Mononuclear cell (primary cell): ENCODE measurements at regions not wholly inside any gene's neighbourhood (a gene's known extent, or its start where the extent isn't known, plus 50 kb on each side); places are given as distances from the start of the nearest gene placed in this dataset.

Experiments
- H3K27me3 ChIP-seq: 2 replicates; pipeline ENCODE4 v1.6.0; 2011; ENCODE audit warnings: low read length, control low read depth; ENCODE audit not compliant: insufficient read depth
- H3K4me1 ChIP-seq: 2 replicates; pipeline ENCODE4 v1.5.1; 2011; ENCODE audit warnings: mild to moderate bottlenecking, low read length, control low read depth; ENCODE audit not compliant: insufficient read depth
- H3K4me3 ChIP-seq: 2 replicates; pipeline ENCODE4 v1.5.1; 2011; ENCODE audit warnings: mild to moderate bottlenecking, low read length, moderate library complexity
- H3K9me3 ChIP-seq: 2 replicates; pipeline ENCODE4 v1.5.1; 2011; ENCODE audit warnings: low read depth, mild to moderate bottlenecking, control low read depth, low read length

DNA sequence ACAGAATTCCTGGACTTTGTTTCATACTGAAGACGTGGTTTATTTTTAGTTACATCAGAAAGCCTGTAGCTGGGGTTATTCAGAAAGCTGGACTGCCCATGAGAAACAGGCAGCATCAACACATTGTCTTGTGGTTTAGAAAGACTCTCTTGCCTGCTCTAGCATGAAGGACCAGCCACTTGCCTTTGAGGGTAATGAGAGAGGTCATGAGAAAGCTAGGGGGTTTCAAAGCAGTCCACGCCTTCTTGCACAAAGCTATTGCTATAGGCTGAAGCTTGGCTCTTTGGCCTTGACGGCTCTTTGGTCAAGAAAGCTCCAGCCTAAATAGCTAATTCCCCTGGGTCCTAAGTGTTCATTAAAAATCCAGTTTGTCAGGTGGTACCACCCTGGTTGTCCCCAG is 208.1 kb downstream of the PRDM2 start:
- H3K4me1 ChIP-seq: no peaks in the 10 kb centered on the region
- no peaks in the 10 kb centered on the region for H3K9me3 ChIP-seq
- no peak overlapping the region for H3K4me3 ChIP-seq
- H3K27me3 ChIP-seq: no peaks in the 10 kb centered on the region

DNA sequence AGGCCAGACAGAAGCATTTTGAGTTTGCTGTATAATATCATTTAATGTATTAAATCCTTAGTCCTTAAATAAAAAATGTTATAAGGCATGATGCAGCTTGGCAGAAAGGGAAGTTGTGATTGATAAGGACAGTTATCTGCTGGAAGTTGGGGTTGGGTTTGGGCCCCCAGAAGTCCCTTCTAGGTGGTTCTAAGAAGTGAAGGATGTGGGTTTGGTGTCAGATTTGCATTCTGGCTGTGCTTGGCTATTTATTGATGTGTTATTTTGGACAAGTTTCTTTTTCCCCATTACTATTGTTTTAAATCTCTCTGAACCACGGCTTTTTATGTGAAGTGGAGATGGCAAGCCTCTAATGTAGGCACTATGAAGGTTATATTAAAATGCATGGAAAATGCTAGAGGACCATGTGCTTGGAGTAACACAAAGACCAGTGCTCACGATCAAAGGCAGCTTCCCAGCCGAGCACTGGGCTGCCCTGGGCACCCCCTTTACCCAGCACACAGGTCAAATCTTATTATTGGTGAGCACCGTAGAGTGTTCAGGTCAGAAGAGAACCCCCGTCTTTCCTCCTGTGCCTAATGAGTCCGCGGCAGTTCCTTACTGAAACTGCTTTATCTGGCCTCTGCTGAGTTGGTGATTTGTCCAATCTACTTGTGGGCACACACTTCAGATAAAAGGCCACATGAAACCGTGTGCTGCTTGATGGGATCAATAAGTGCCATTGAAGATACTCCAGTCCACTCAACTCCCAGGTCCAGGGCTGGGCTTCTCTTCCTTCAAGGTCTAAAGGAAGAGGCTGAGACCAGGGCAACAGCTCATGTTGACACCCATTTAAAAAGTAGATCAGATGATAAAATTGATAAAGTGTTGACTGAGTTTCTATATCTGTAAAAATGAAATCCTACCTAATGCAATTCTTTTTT is 212.0 kb downstream of the PRDM2 start:
- no peak overlapping the region for H3K4me3 ChIP-seq
- no peaks in the 10 kb centered on the region for H3K27me3 ChIP-seq
- no peaks in the 10 kb centered on the region for H3K9me3 ChIP-seq
- no peaks in the 10 kb centered on the region for H3K4me1 ChIP-seq

DNA sequence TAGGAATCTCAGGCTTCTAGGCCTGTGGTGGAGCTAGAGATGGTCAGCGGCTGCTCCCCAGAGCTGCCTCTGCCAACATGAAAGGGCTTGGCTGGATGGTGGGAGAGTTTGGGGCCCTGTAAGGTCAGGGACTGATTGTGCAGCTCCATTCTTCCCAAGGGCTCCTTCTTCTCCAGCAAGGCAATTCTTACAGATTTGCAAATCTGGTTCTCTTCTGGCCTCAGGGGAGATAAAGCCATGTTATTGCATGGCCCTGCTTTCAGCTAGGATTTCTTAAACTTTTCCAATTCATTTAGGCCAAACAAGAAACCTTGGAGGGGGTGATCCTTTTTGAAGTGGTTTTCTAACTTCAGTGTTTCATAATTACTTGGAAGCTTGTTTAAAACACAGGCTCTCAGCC is 213.4 kb downstream of the PRDM2 start:
- no peaks in the 10 kb centered on the region for H3K27me3 ChIP-seq
- no peaks in the 10 kb centered on the region for H3K9me3 ChIP-seq
- no peak overlapping the region for H3K4me3 ChIP-seq
- H3K4me1 ChIP-seq: no peaks in the 10 kb centered on the region

DNA sequence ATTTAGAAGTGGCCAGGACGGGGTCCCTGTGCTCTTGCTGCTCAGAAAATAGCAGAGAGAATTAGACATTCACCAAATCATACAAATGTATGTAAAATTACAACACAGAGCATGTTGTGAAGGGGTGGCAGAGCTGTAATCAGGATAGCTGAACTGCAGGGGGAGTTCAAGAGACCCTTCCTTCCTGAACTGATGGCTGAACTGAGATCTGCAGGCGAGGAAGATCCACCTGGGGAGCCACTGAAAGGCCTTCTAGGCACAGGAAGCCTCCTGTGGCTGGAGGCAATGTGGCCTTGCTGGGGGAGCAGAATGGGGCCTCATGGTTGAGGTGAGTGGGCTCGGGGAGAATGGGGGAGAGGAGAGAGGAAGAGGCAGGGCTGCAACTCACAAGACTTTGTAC is 216.5 kb downstream of the PRDM2 start:
- Histone ChIP-seq H3K9me3 (no peaks in the 10 kb centered on the region), H3K27me3 (no peaks in the 10 kb centered on the region), H3K4me3 (no peak overlapping the region), H3K4me1 (no peaks in the 10 kb centered on the region)

DNA sequence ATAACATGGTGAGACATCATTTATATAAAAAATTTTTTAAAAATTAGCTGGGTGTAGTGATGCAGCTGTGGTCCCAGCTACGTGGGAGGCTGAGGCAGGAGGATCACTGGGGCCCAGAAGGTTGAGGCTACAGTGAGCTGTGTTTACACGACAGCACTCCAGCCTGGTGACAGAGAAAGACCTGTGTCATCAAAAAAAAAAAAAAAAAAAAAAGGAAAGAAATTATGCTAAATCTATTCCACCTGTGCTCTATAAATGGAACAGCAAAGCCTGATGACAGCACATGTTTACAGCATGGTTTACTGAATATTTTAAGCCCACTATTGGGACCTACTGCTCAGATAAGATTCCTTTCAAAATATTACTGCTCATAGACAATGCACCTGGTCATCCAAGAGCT is 217.6 kb downstream of the PRDM2 start:
- Histone ChIP-seq H3K27me3 (no peaks in the 10 kb centered on the region), H3K9me3 (no peaks in the 10 kb centered on the region), H3K4me3 (no peak overlapping the region), H3K4me1 (no peaks in the 10 kb centered on the region)

DNA sequence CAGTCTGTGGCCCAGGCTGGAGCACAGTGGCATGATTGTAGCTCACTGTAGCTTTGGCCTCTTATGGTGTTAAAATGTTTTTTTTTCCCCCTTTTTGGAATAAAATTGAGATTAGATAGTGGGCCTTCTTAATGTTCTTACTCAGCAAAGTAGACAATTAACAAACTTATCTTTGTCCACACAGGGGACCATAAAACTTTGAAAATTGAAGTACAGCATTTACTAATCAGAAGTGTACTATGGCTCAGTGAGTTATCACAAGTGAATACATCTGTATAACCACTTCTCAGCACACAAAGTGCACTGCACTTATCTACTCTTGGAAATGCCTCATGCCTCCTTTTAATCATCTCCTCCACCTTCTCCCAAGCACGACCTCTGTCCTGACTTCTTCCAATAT is 218.9 kb downstream of the PRDM2 start:
- Histone ChIP-seq H3K4me3 (no peak overlapping the region), H3K4me1 (no peaks in the 10 kb centered on the region), H3K9me3 (no peaks in the 10 kb centered on the region), H3K27me3 (no peaks in the 10 kb centered on the region)

DNA sequence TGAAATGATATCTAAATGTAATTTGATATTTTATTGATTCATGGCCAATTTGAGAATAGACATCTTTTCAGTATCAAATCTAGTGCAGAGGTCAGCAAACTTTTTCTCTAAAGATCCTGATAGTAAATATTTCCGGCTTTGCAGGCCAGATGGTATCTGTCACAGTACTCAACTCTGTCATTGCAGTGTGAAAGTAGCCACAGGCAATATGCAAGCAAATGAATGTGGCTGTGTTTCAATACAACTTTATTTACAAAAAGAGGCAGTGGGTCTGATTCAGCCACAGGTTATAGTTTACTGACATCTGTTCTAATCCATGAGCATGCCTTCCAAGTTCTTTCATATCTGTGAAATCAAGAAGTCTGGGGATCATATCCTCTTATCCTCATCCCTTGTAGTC is 221.2 kb downstream of the PRDM2 start:
- Histone ChIP-seq H3K4me3 (no peak overlapping the region), H3K4me1 (no peaks in the 10 kb centered on the region), H3K27me3 (no peaks in the 10 kb centered on the region), H3K9me3 (no peaks in the 10 kb centered on the region)

DNA sequence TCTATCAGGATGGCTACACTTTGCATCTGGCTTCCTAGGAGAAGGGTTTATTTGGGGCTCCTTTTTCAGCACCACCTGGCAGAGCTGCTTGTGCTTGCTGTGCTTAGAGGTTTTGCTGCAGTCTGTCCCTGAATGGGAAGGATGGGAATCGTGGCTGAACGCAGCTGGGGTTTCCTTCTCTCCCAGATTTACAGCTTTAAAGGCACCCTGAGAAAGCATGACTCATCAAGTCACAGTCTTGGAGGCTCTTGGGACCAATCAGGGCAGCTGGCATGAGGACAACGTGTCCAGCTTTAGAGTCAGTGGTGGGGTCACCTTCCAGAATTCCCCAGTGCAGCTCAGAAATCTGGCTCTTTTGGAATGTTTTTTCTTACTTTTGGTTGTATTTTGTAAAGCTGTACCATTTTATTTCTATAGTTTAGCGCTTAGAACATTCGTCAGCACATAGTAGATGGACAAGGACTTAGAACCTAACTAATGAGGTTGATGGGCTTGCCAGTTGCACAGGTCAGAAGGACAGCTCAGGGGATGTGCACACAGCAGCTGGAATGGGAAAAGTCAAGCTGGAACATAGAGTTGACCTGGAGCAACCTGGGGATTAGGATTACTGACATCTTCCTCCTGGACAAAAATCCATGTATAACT is 222.6 kb downstream of the PRDM2 start:
- Histone ChIP-seq H3K4me3 (no peak overlapping the region), H3K27me3 (no peaks in the 10 kb centered on the region)

DNA sequence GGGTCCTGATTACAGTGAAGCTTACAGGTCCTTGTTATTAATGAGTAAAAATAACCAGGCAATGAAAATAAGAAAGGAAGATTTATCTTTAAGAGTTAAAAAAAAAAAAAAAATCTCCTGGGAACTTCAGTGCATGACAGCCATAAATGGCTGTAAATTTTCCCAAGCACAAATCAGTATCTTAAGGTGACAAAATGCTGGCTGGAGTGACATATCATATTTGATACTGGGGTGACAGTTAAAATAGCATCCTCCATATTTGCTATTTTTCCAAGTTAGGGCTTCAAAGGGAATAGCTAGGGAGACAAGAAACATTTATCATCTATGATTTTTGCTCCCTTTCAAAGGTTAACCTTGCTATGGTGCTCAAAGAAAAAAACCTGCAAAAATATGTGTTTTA is 226.6 kb downstream of the PRDM2 start:
- Histone ChIP-seq H3K27me3 (no peaks in the 10 kb centered on the region), H3K4me3 (no peak overlapping the region), H3K9me3 (no peaks in the 10 kb centered on the region)

More for the DNA sequence above, 222.6 kb downstream of the PRDM2 start:
- H3K9me3 ChIP-seq: no peaks in the 10 kb centered on the region
- H3K4me1 ChIP-seq: no peaks in the 10 kb centered on the region

DNA sequence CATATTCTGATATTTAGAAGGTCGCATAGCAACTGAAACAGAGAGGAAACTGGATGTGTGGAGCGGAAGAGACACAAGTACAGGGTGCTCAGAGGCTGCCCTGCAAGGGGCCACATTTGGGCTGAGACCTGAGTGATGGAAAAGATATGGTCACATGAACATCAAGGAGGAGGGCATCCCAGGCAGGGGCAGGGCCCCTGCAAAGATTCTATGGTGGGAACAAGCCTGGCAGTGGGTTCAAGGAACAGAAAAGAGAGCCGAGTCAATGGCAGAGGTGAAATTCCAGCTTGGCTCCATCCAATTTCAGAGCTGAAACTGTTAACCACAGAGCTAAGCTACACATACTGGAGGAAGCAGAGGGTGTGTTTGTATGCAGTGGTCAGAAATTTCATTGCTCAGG is 227.7 kb downstream of the PRDM2 start:
- Histone ChIP-seq H3K4me1 (no peaks in the 10 kb centered on the region), H3K9me3 (no peaks in the 10 kb centered on the region), H3K27me3 (no peaks in the 10 kb centered on the region), H3K4me3 (no peak overlapping the region)

More for the DNA sequence above, 226.6 kb downstream of the PRDM2 start:
- no peaks in the 10 kb centered on the region for H3K4me1 ChIP-seq

DNA sequence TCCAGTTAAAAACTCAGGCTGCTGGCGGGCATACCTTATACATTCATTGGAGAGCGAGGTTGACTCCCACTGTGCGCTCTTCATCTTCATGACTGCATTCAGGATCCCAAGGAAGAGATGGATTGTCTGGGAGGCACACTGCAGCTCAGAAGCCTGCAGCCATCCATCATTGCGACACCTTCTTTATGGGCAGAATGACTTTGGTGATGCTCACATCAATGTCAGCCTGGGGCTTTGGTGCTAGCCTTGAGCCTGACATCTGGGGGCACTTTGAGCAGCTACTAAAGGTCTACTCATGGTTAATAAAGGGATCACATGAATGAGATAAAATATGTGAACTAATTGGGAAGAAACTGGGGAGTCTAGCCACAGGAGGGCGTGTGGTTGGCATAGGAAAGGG is 229.3 kb downstream of the PRDM2 start:
- no peak overlapping the region for H3K4me3 ChIP-seq
- H3K4me1 ChIP-seq: no peaks in the 10 kb centered on the region
- H3K27me3 ChIP-seq: no peaks in the 10 kb centered on the region
- H3K9me3 ChIP-seq: no peaks in the 10 kb centered on the region

DNA sequence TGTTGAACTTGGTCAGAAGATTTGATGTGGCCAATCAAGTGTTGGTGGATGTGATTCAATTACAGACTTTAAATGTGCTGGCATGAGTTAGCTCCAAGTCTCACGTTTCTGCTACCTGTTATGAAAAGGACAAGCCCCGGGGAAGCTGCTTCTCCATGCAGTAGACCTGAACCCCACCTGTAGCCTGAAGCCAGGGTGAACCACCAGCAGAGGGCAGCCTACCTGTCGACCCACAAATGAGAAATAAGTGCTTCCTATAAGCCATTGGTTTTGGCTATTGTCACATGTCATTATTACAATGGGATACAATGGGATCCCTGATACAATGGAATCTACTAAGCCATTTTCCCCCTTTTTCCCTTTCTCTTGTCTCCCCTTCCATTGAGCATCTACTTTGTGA is 230.2 kb downstream of the PRDM2 start:
- Histone ChIP-seq H3K27me3 (no peaks in the 10 kb centered on the region), H3K9me3 (no peaks in the 10 kb centered on the region), H3K4me3 (no peak overlapping the region), H3K4me1 (no peaks in the 10 kb centered on the region)

DNA sequence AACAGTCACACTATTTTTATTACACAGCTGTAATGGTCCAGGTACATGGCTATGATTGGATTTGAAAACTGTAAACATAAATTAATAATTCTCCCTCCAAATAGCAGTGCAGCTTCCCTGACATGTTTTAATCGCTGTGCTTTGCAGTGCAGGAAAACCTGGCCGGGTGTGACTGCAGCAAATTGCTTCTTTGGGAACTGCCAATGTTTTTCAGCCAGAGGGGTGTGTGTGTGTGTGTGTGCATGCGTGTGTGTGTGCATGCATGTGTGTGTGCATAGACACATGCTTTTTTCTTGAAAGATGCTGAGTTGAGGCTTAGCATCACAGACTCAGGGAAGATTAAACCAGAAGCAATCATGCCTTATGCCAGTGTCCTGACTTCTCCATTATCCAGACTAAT is 231.2 kb downstream of the PRDM2 start:
- no peaks in the 10 kb centered on the region for H3K9me3 ChIP-seq
- H3K4me3 ChIP-seq: no peak overlapping the region
- H3K27me3 ChIP-seq: no peaks in the 10 kb centered on the region
- no peaks in the 10 kb centered on the region for H3K4me1 ChIP-seq

DNA sequence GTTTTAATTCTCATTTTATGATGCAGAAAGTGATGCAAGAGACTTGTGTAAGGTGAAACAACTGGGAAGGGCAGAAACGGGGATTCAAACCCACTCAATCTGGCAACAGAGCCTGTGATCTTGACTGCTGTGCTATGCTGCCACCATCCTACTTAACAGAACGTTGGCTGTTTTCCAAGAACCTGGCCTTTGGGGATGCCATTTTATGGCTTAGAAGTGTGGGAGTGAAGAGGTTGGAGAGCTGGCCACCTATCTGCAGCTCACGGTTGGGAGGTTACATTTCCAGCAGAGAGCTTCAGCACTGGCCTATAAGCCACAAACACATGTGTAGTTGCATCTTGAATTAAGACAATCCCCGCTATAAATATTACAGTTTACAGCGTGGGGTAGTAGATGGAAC is 235.3 kb downstream of the PRDM2 start:
- Histone ChIP-seq H3K9me3 (no peaks in the 10 kb centered on the region), H3K4me3 (no peak overlapping the region), H3K4me1 (no peaks in the 10 kb centered on the region)

DNA sequence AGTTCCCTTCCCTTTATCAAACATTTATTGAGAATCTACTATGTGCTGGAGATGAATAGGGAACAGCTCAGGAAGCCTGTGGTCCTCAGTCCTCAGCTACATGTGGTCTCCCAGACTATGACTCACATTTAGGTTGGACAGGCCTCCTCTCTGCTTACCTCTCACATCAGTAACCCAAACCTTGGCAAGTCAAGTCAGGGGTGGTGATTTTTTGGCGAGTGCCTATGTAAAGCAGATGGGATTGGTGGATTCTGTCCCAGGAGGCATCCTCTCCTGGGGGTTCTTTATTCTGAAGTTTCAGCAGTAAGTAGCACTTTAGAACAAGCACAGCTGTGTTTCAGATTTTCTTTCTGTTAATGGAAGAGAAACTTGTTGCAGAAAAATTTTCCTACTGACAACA is 241.3 kb downstream of the PRDM2 start:
- Histone ChIP-seq H3K4me1 (no peaks in the 10 kb centered on the region), H3K9me3 (peaks cover 5% of the 10 kb centered on the region), H3K27me3 (peaks cover 2% of the 10 kb centered on the region), H3K4me3 (no peak overlapping the region)

More for the DNA sequence above, 235.3 kb downstream of the PRDM2 start:
- peaks cover 2% of the 10 kb centered on the region for H3K27me3 ChIP-seq

DNA sequence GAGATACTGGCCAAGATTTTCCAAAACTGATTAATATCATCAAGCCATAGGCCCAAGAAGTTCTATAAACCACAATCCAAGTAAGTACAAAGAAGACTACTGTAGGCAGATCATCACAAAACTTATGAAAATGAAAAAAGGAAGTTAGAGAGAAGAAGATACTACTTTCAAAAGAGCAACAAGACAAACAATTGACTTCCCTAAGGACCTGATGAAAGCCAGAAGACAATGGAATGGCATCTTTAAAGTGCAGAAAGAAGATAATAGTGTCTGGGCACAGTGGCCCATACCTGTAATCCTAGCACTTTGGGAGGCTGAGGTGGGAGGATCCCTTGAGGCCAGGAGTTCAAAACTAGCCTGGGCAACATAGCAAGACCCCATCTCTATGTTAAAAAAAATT is 243.1 kb downstream of the PRDM2 start:
- Histone ChIP-seq H3K27me3 (peaks cover 2% of the 10 kb centered on the region), H3K4me1 (no peaks in the 10 kb centered on the region), H3K9me3 (peaks cover 5% of the 10 kb centered on the region), H3K4me3 (no peak overlapping the region)
